SU-DHL-6 (cell line): ENCODE measurements at regions not wholly inside any gene's neighbourhood (a gene's known extent, or its start where the extent isn't known, plus 50 kb on each side); places are given as distances from the start of the nearest gene placed in this dataset.

Experiments used
- H2AFZ ChIP-seq: fragments of 200-600 bp; sonication (generic); 2 replicates; pipeline ENCODE4 v1.6.1; 2014; ENCODE audit warnings: low read depth, mild to moderate bottlenecking, moderate library complexity, mixed read lengths, antibody characterized with exemption, low read length; ENCODE audit not compliant: severe bottlenecking
- H3F3A ChIP-seq: fragments of 200-600 bp; shearing (Covaris generic); 2 replicates; pipeline ENCODE4 v1.6.0; 2016; ENCODE audit warnings: antibody characterized with exemption, mild to moderate bottlenecking; ENCODE audit not compliant: insufficient read depth
- H3K27ac ChIP-seq: fragments of 200-600 bp; sonication (generic); 2 replicates; pipeline ENCODE4 v1.5.1; 2016; ENCODE audit warnings: low read depth, mild to moderate bottlenecking, low read length, moderate library complexity, mixed read lengths
- H3K27me3 ChIP-seq: fragments of 200-600 bp; sonication (generic), shearing (Covaris generic); 2 replicates; pipeline ENCODE4 v1.6.0; 2014; ENCODE audit warnings: mild to moderate bottlenecking, low read length
- H3K36me3 ChIP-seq: fragments of 200-600 bp; sonication (generic); 2 replicates; pipeline ENCODE4 v1.6.1; 2014; ENCODE audit warnings: mild to moderate bottlenecking, low read length, mixed read lengths
- H3K4me2 ChIP-seq: fragments of 300-600, 200-600 bp; shearing (Covaris generic), sonication (generic); 2 replicates; pipeline ENCODE4 v1.6.0; 2014; ENCODE audit warnings: low read length, low read depth, mild to moderate bottlenecking; ENCODE audit not compliant: poor library complexity, severe bottlenecking
- H3K4me3 ChIP-seq: fragments of 200-600 bp; sonication (generic); 2 replicates; pipeline ENCODE4 v1.5.1; 2014; ENCODE audit warnings: antibody characterized with exemption, low read length, mild to moderate bottlenecking, mixed read lengths; ENCODE audit not compliant: insufficient read depth, poor library complexity, severe bottlenecking
- H3K79me2 ChIP-seq: fragments of 200-600 bp; sonication (generic); 2 replicates; pipeline ENCODE4 v1.6.1; 2014; ENCODE audit warnings: mild to moderate bottlenecking, low read length, moderate library complexity; ENCODE audit not compliant: insufficient read depth
- H3K9ac ChIP-seq: fragments of 200-600 bp; sonication (generic); 2 replicates; pipeline ENCODE4 v1.7.0; 2014; ENCODE audit warnings: mild to moderate bottlenecking, low read length
- H3K9me2 ChIP-seq: fragments of 200-600 bp; sonication (generic); replicated peaks from 2 replicates; pipeline ENCODE4 v1.6.1; 2014; ENCODE audit warnings: low read length; ENCODE audit not compliant: insufficient read depth
- H3K9me3 ChIP-seq: fragments of 200-600 bp; sonication (generic); 2 replicates; pipeline ENCODE4 v1.6.1; 2014; ENCODE audit warnings: low read length, mixed read lengths; ENCODE audit not compliant: insufficient read depth
- H4K20me1 ChIP-seq: fragments of 200-600 bp; sonication (generic); 2 replicates; pipeline ENCODE4 v1.6.1; 2014; ENCODE audit warnings: low read depth, mild to moderate bottlenecking, antibody characterized with exemption, low read length, moderate library complexity, mixed read lengths
- CTCF ChIP-seq: fragments of 200-600 bp; sonication (generic); IDR thresholded peaks from one replicate; pipeline ENCODE4 v1.5.1; 2017; ENCODE audit warnings: antibody characterized with exemption, mild to moderate bottlenecking, low read length, moderate library complexity; ENCODE audit not compliant: insufficient read depth, poor library complexity, severe bottlenecking
- EZH2phosphoT487 ChIP-seq: fragments of 200-600 bp; sonication (generic), shearing (Covaris generic); conservative IDR thresholded peaks from 2 replicates; pipeline ENCODE4 v1.6.1; 2018; ENCODE audit warnings: mild to moderate bottlenecking, antibody characterized with exemption, low read length, moderate library complexity, mixed read lengths

- Histone ChIP-seq H3K9ac (no peak overlapping the region), H3F3A (no peaks in the 10 kb centered on the region), H3K79me2 (no peaks in the 10 kb centered on the region), H3K4me3 (no peak overlapping the region), H3K27ac (no peak overlapping the region), H2AFZ (no peak overlapping the region), H3K36me3 (no peaks in the 10 kb centered on the region), H3K9me2 (no peaks in the 10 kb centered on the region), H4K20me1 (no peaks in the 10 kb centered on the region), H3K4me2 (no peak overlapping the region), H3K9me3 (no peaks in the 10 kb centered on the region), H3K27me3 (no peaks in the 10 kb centered on the region)
- TF ChIP-seq EZH2phosphoT487: no peak
- no peak for TF ChIP-seq CTCF
These were observed 874.6 kb upstream of the PRKX start for GRCh38 chrX:4588056-4588455.

- H4K20me1 ChIP-seq: no peaks in the 10 kb centered on the region
- H2AFZ ChIP-seq: no peak overlapping the region
- no peaks in the 10 kb centered on the region for H3K9me2 ChIP-seq
- no peaks in the 10 kb centered on the region for H3K9me3 ChIP-seq
- no peak for TF ChIP-seq EZH2phosphoT487
- TF ChIP-seq CTCF: no peak
- no peak overlapping the region for H3K4me2 ChIP-seq
- H3K9ac ChIP-seq: no peak overlapping the region
- no peak overlapping the region for H3K27ac ChIP-seq
- no peaks in the 10 kb centered on the region for H3K36me3 ChIP-seq
- H3K79me2 ChIP-seq: no peaks in the 10 kb centered on the region
- no peaks in the 10 kb centered on the region for H3F3A ChIP-seq
- H3K4me3 ChIP-seq: no peak overlapping the region
- no peaks in the 10 kb centered on the region for H3K27me3 ChIP-seq
These were observed 866.5 kb upstream of the PRKX start for GRCh38 chrX:4579999-4580398.

- no peak overlapping the region for H2AFZ ChIP-seq
- no peaks in the 10 kb centered on the region for H3K9me3 ChIP-seq
- H3K79me2 ChIP-seq: no peaks in the 10 kb centered on the region
- no peaks in the 10 kb centered on the region for H3K9me2 ChIP-seq
- no peak overlapping the region for H3K27ac ChIP-seq
- no peaks in the 10 kb centered on the region for H3K36me3 ChIP-seq
- H3K4me3 ChIP-seq: no peak overlapping the region
- H3K9ac ChIP-seq: no peak overlapping the region
- H3F3A ChIP-seq: no peaks in the 10 kb centered on the region
- TF ChIP-seq CTCF: no peak
- TF ChIP-seq EZH2phosphoT487: no peak
- no peaks in the 10 kb centered on the region for H3K27me3 ChIP-seq
- no peaks in the 10 kb centered on the region for H4K20me1 ChIP-seq
- no peak overlapping the region for H3K4me2 ChIP-seq
These were observed 866.0 kb upstream of the PRKX start for GRCh38 chrX:4579480-4579879.

- Histone ChIP-seq H3K27me3 (no peaks in the 10 kb centered on the region), H3K4me2 (no peak overlapping the region), H2AFZ (no peak overlapping the region), H3K9me2 (no peaks in the 10 kb centered on the region), H3K79me2 (no peaks in the 10 kb centered on the region), H3K4me3 (no peak overlapping the region), H3K9me3 (no peaks in the 10 kb centered on the region), H3F3A (no peaks in the 10 kb centered on the region), H3K36me3 (no peaks in the 10 kb centered on the region), H4K20me1 (no peaks in the 10 kb centered on the region), H3K9ac (no peak overlapping the region), H3K27ac (no peak overlapping the region)
- TF ChIP-seq EZH2phosphoT487 (no peak), CTCF (no peak)
These were observed 859.2 kb upstream of the PRKX start for GRCh38 chrX:4572691-4573090.
